KG1 (cell line): ENCODE measurements at regions not wholly inside any gene's neighbourhood (a gene's known extent, or its start where the extent isn't known, plus 50 kb on each side); places are given as distances from the start of the nearest gene placed in this dataset.
"Not testable (repeated sequence)": the region's sequence is repeated elsewhere in the genome, so short reads cannot be mapped to it uniquely, and the experiment has no call there.

Experiments used
- DNase-seq: peaks from one replicate; lab custom pipeline; 2025; lab: John Stamatoyannopoulos, UW

- no peak for DNase-seq
Observed at GRCh38 chr2:193154076-193154475, 959.3 kb upstream of the TMEFF2 start.

GRCh38 chr2:193153576-193153975 is 958.8 kb upstream of the TMEFF2 start:
- no peak for DNase-seq

- DNase-seq, result not testable (repeated sequence)
Observed at GRCh38 chr2:193142467-193142866, 947.7 kb upstream of the TMEFF2 start.

GRCh38 chr2:193141998-193142397 is 947.3 kb upstream of the TMEFF2 start:
- DNase-seq, result no peak

GRCh38 chr2:193140895-193141294 is 946.2 kb upstream of the TMEFF2 start:
- DNase-seq, result not testable (repeated sequence)

GRCh38 chr2:193124815-193125214 is 930.1 kb upstream of the TMEFF2 start:
- no peak for DNase-seq

- no peak for DNase-seq
Observed at GRCh38 chr2:193114827-193115226, 920.1 kb upstream of the TMEFF2 start.

GRCh38 chr2:193112986-193113385 is 918.3 kb upstream of the TMEFF2 start:
- DNase-seq, result no peak

- no peak for DNase-seq
Observed at GRCh38 chr2:193103064-193103463, 908.3 kb upstream of the TMEFF2 start.

GRCh38 chr2:193101591-193101990 is 906.9 kb upstream of the TMEFF2 start:
- no peak for DNase-seq

- no peak for DNase-seq
Observed at GRCh38 chr2:193088026-193088425, 893.3 kb upstream of the TMEFF2 start.

- DNase-seq, result no peak
Observed at GRCh38 chr2:193076995-193077394, 882.3 kb upstream of the TMEFF2 start.

- DNase-seq, result no peak
Observed at GRCh38 chr2:193074933-193075332, 880.2 kb upstream of the TMEFF2 start.

- no peak for DNase-seq
Observed at GRCh38 chr2:193072647-193073046, 877.9 kb upstream of the TMEFF2 start.

GRCh38 chr2:193025556-193025955 is 830.8 kb upstream of the TMEFF2 start:
- not testable (repeated sequence) for DNase-seq

GRCh38 chr2:193024791-193025190 is 830.1 kb upstream of the TMEFF2 start:
- no peak for DNase-seq

- DNase-seq, result no peak
Observed at GRCh38 chr2:193011870-193012269, 817.1 kb upstream of the TMEFF2 start.

- no peak for DNase-seq
Observed at GRCh38 chr2:192993059-192993458, 798.3 kb upstream of the TMEFF2 start.

GRCh38 chr2:192983173-192983572 is 788.4 kb upstream of the TMEFF2 start:
- DNase-seq, result no peak

- DNase-seq, result no peak
Observed at GRCh38 chr2:192978395-192978794, 783.7 kb upstream of the TMEFF2 start.

- DNase-seq, result no peak
Observed at GRCh38 chr2:192971981-192972380, 777.2 kb upstream of the TMEFF2 start.

- no peak for DNase-seq
Observed at GRCh38 chr2:192969055-192969454, 774.3 kb upstream of the TMEFF2 start.

GRCh38 chr2:192960945-192961344 is 766.2 kb upstream of the TMEFF2 start:
- DNase-seq, result no peak

- DNase-seq, result not testable (repeated sequence)
Observed at GRCh38 chr2:192958615-192959014, 763.9 kb upstream of the TMEFF2 start.

GRCh38 chr2:192957425-192957824 is 762.7 kb upstream of the TMEFF2 start:
- DNase-seq, result no peak
